ENCODE measurements at regions not wholly inside any gene's neighbourhood (a gene's known extent, or its start where the extent isn't known, plus 50 kb on each side); places are given as distances from the start of the nearest gene placed in this dataset.

DNA sequence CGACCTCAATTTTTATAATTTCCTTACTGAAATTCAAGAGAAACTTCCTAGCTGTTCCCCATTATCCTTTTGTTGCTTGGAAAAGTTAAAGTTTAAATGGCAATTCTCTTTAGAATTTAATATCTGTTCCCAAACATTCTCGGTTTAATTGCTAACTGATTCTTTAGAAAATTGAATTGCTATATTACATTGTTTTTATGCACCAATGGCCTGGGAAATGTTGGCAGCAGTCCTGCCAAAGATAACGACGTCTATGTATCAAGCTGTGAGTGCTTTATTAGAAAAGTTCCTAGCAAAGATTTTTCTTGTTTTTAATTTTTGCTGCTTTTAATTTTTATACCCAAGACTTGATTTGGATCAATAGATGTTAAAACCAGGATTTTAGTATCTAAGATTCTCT lies 167.8 kb upstream of the HDAC4 start:
- TF ChIP-seq, protein P1, sequence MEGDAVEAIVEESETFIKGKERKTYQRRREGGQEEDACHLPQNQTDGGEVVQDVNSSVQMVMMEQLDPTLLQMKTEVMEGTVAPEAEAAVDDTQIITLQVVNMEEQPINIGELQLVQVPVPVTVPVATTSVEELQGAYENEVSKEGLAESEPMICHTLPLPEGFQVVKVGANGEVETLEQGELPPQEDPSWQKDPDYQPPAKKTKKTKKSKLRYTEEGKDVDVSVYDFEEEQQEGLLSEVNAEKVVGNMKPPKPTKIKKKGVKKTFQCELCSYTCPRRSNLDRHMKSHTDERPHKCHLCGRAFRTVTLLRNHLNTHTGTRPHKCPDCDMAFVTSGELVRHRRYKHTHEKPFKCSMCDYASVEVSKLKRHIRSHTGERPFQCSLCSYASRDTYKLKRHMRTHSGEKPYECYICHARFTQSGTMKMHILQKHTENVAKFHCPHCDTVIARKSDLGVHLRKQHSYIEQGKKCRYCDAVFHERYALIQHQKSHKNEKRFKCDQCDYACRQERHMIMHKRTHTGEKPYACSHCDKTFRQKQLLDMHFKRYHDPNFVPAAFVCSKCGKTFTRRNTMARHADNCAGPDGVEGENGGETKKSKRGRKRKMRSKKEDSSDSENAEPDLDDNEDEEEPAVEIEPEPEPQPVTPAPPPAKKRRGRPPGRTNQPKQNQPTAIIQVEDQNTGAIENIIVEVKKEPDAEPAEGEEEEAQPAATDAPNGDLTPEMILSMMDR (IDR thresholded peaks at IDR 0.05): no peak
- no peak for TF ChIP-seq POLR2A (IDR thresholded peaks at IDR 0.05)
